ENCODE measurements at regions not wholly inside any gene's neighbourhood (a gene's known extent, or its start where the extent isn't known, plus 50 kb on each side); places are given as distances from the start of the nearest gene placed in this dataset.

- TF ChIP-seq, protein P1, sequence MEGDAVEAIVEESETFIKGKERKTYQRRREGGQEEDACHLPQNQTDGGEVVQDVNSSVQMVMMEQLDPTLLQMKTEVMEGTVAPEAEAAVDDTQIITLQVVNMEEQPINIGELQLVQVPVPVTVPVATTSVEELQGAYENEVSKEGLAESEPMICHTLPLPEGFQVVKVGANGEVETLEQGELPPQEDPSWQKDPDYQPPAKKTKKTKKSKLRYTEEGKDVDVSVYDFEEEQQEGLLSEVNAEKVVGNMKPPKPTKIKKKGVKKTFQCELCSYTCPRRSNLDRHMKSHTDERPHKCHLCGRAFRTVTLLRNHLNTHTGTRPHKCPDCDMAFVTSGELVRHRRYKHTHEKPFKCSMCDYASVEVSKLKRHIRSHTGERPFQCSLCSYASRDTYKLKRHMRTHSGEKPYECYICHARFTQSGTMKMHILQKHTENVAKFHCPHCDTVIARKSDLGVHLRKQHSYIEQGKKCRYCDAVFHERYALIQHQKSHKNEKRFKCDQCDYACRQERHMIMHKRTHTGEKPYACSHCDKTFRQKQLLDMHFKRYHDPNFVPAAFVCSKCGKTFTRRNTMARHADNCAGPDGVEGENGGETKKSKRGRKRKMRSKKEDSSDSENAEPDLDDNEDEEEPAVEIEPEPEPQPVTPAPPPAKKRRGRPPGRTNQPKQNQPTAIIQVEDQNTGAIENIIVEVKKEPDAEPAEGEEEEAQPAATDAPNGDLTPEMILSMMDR (IDR thresholded peaks at IDR 0.05; ENCODE audit: poor library complexity, severe bottlenecking) = no peak
- TF ChIP-seq TAF1 (IDR thresholded peaks at IDR 0.05; ENCODE audit: low read depth) (no peak), EZH2 (IDR thresholded peaks at IDR 0.05; ENCODE audit: borderline replicate concordance, insufficient read depth, low read length, poor library complexity, severe bottlenecking) (no peak), POLR2AphosphoS5 (IDR thresholded peaks at IDR 0.05) (no peak), RAD21 (conservative IDR thresholded peaks at IDR 0.05) (no peak), EP300 (conservative IDR thresholded peaks at IDR 0.05; ENCODE audit: poor library complexity, severe bottlenecking) (no peak)
- TF ChIP-seq, protein P2, sequence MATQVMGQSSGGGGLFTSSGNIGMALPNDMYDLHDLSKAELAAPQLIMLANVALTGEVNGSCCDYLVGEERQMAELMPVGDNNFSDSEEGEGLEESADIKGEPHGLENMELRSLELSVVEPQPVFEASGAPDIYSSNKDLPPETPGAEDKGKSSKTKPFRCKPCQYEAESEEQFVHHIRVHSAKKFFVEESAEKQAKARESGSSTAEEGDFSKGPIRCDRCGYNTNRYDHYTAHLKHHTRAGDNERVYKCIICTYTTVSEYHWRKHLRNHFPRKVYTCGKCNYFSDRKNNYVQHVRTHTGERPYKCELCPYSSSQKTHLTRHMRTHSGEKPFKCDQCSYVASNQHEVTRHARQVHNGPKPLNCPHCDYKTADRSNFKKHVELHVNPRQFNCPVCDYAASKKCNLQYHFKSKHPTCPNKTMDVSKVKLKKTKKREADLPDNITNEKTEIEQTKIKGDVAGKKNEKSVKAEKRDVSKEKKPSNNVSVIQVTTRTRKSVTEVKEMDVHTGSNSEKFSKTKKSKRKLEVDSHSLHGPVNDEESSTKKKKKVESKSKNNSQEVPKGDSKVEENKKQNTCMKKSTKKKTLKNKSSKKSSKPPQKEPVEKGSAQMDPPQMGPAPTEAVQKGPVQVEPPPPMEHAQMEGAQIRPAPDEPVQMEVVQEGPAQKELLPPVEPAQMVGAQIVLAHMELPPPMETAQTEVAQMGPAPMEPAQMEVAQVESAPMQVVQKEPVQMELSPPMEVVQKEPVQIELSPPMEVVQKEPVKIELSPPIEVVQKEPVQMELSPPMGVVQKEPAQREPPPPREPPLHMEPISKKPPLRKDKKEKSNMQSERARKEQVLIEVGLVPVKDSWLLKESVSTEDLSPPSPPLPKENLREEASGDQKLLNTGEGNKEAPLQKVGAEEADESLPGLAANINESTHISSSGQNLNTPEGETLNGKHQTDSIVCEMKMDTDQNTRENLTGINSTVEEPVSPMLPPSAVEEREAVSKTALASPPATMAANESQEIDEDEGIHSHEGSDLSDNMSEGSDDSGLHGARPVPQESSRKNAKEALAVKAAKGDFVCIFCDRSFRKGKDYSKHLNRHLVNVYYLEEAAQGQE (IDR thresholded peaks at IDR 0.05; ENCODE audit: borderline replicate concordance) = no peak
These were observed 142.5 kb upstream of the CTAGE1 start for GRCh38 chr18:22560275-22560610.

All from neural cell (in vitro differentiated cells).